ENCODE measurements at regions not wholly inside any gene's neighbourhood (a gene's known extent, or its start where the extent isn't known, plus 50 kb on each side); places are given as distances from the start of the nearest gene placed in this dataset.
"Not testable (repeated sequence)": the region's sequence is repeated elsewhere in the genome, so short reads cannot be mapped to it uniquely, and the experiment has no call there.

GRCh38 chr5:124612023-124612422, 134.4 kb downstream of the ZNF608 start:
- Mint-ChIP-seq H3K4me1 (peaks cover 7% of the 10 kb centered on the region), H3K4me3 (no peak overlapping the region), H3K27ac (no peak overlapping the region), H3K36me3 (peaks cover 4% of the 10 kb centered on the region), H3K27me3 (no peaks in the 10 kb centered on the region), H3K9me3 (peaks cover 2% of the 10 kb centered on the region)
- DNase-seq (ENCODE audit: low spot score in 2 of 2) (no peak), ATAC-seq (ENCODE audit: low read depth) (no peak)

- not testable (repeated sequence) for ATAC-seq (ENCODE audit: low read depth); H3K27ac Mint-ChIP-seq; H3K4me1 Mint-ChIP-seq; H3K9me3 Mint-ChIP-seq; H3K36me3 Mint-ChIP-seq; DNase-seq (ENCODE audit: low spot score in 2 of 2); H3K27me3 Mint-ChIP-seq; H3K4me3 Mint-ChIP-seq
These were observed 135.2 kb downstream of the ZNF608 start for GRCh38 chr5:124611262-124611661.

- H3K27ac Mint-ChIP-seq; DNase-seq (ENCODE audit: low spot score in 2 of 2); H3K4me3 Mint-ChIP-seq; H3K27me3 Mint-ChIP-seq; H3K9me3 Mint-ChIP-seq; H3K36me3 Mint-ChIP-seq; ATAC-seq (ENCODE audit: low read depth); H3K4me1 Mint-ChIP-seq: not testable (repeated sequence)
These were observed 136.8 kb downstream of the ZNF608 start for GRCh38 chr5:124609685-124610084.

GRCh38 chr5:124606543-124606942, 139.9 kb downstream of the ZNF608 start:
- Mint-ChIP-seq H3K4me3 (no peak overlapping the region), H3K4me1 (peaks cover 10% of the 10 kb centered on the region), H3K27ac (no peak overlapping the region), H3K36me3 (peaks cover 4% of the 10 kb centered on the region), H3K9me3 (peaks cover 2% of the 10 kb centered on the region), H3K27me3 (no peaks in the 10 kb centered on the region)
- ATAC-seq (ENCODE audit: low read depth) (no peak), DNase-seq (ENCODE audit: low spot score in 2 of 2) (no peak)

GRCh38 chr5:124606093-124606492, 140.3 kb downstream of the ZNF608 start:
- ATAC-seq (ENCODE audit: low read depth) (no peak), DNase-seq (ENCODE audit: low spot score in 2 of 2) (no peak)
- H3K9me3 Mint-ChIP-seq = peaks cover 2% of the 10 kb centered on the region
- peaks cover 10% of the 10 kb centered on the region for H3K4me1 Mint-ChIP-seq
- H3K4me3 Mint-ChIP-seq = no peak overlapping the region
- no peaks in the 10 kb centered on the region for H3K27me3 Mint-ChIP-seq
- peaks cover 4% of the 10 kb centered on the region for H3K36me3 Mint-ChIP-seq
- no peak overlapping the region for H3K27ac Mint-ChIP-seq

GRCh38 chr5:124605541-124605940, 140.9 kb downstream of the ZNF608 start:
- Mint-ChIP-seq H3K27me3 (no peaks in the 10 kb centered on the region), H3K27ac (no peak overlapping the region), H3K9me3 (peaks cover 2% of the 10 kb centered on the region), H3K36me3 (peaks cover 4% of the 10 kb centered on the region), H3K4me3 (no peak overlapping the region), H3K4me1 (peaks cover 7% of the 10 kb centered on the region)
- ATAC-seq (ENCODE audit: low read depth) (no peak), DNase-seq (ENCODE audit: low spot score in 2 of 2) (no peak)

GRCh38 chr5:124604419-124604818, 142.0 kb downstream of the ZNF608 start:
- H3K27me3 Mint-ChIP-seq = no peaks in the 10 kb centered on the region
- DNase-seq (ENCODE audit: low spot score in 2 of 2) (no peak), ATAC-seq (ENCODE audit: low read depth) (no peak)
- no peak overlapping the region for H3K4me3 Mint-ChIP-seq
- peaks cover 2% of the 10 kb centered on the region for H3K9me3 Mint-ChIP-seq
- peaks cover 4% of the 10 kb centered on the region for H3K36me3 Mint-ChIP-seq
- no peak overlapping the region for H3K27ac Mint-ChIP-seq
- H3K4me1 Mint-ChIP-seq = peaks cover 10% of the 10 kb centered on the region

GRCh38 chr5:124602925-124603650, 143.4 kb downstream of the ZNF608 start:
- peaks cover 10% of the 10 kb centered on the region for H3K4me1 Mint-ChIP-seq
- DNase-seq (ENCODE audit: low spot score in 2 of 2) (no peak), ATAC-seq (ENCODE audit: low read depth) (no peak)
- no peak overlapping the region for H3K27ac Mint-ChIP-seq
- peaks cover 2% of the 10 kb centered on the region for H3K36me3 Mint-ChIP-seq
- no peak overlapping the region for H3K4me3 Mint-ChIP-seq
- H3K9me3 Mint-ChIP-seq = no peaks in the 10 kb centered on the region
- no peaks in the 10 kb centered on the region for H3K27me3 Mint-ChIP-seq

- Mint-ChIP-seq H3K4me3 (peak overlapping the region; percentile 53), H3K36me3 (no peaks in the 10 kb centered on the region), H3K9me3 (no peaks in the 10 kb centered on the region), H3K27me3 (no peaks in the 10 kb centered on the region), H3K4me1 (peaks cover 12% of the 10 kb centered on the region), H3K27ac (no peak overlapping the region)
- peak in 1 of 2 donors; percentile 41 for DNase-seq (ENCODE audit: low spot score in 2 of 2)
- peak; percentile 94 for ATAC-seq (ENCODE audit: low read depth)
These were observed 147.1 kb downstream of the ZNF608 start for GRCh38 chr5:124599028-124599973.

GRCh38 chr5:124596595-124597421, 149.6 kb downstream of the ZNF608 start:
- H3K4me1 Mint-ChIP-seq = peaks cover 6% of the 10 kb centered on the region
- H3K27me3 Mint-ChIP-seq = no peaks in the 10 kb centered on the region
- no peak overlapping the region for H3K27ac Mint-ChIP-seq
- DNase-seq (ENCODE audit: low spot score in 2 of 2) (no peak), ATAC-seq (ENCODE audit: low read depth) (no peak)
- no peaks in the 10 kb centered on the region for H3K9me3 Mint-ChIP-seq
- no peaks in the 10 kb centered on the region for H3K36me3 Mint-ChIP-seq
- H3K4me3 Mint-ChIP-seq = no peak overlapping the region

- H3K9me3 Mint-ChIP-seq = no peaks in the 10 kb centered on the region
- no peaks in the 10 kb centered on the region for H3K27me3 Mint-ChIP-seq
- ATAC-seq (ENCODE audit: low read depth) (no peak), DNase-seq (ENCODE audit: low spot score in 2 of 2) (no peak)
- H3K27ac Mint-ChIP-seq = no peak overlapping the region
- no peak overlapping the region for H3K4me3 Mint-ChIP-seq
- H3K4me1 Mint-ChIP-seq = peaks cover 2% of the 10 kb centered on the region
- no peaks in the 10 kb centered on the region for H3K36me3 Mint-ChIP-seq
These were observed 152.5 kb downstream of the ZNF608 start for GRCh38 chr5:124593952-124594351.

GRCh38 chr5:124592891-124593290, 153.5 kb downstream of the ZNF608 start:
- no peaks in the 10 kb centered on the region for H3K36me3 Mint-ChIP-seq
- DNase-seq (ENCODE audit: low spot score in 2 of 2) (no peak), ATAC-seq (ENCODE audit: low read depth) (no peak)
- no peaks in the 10 kb centered on the region for H3K27me3 Mint-ChIP-seq
- no peaks in the 10 kb centered on the region for H3K9me3 Mint-ChIP-seq
- peaks cover 2% of the 10 kb centered on the region for H3K4me1 Mint-ChIP-seq
- H3K27ac Mint-ChIP-seq = no peak overlapping the region
- H3K4me3 Mint-ChIP-seq = no peak overlapping the region

GRCh38 chr5:124591583-124591982, 154.9 kb downstream of the ZNF608 start:
- Mint-ChIP-seq H3K9me3 (no peaks in the 10 kb centered on the region), H3K27ac (no peak overlapping the region), H3K4me1 (no peaks in the 10 kb centered on the region), H3K4me3 (no peak overlapping the region), H3K36me3 (no peaks in the 10 kb centered on the region), H3K27me3 (no peaks in the 10 kb centered on the region)
- DNase-seq (ENCODE audit: low spot score in 2 of 2) (no peak), ATAC-seq (ENCODE audit: low read depth) (no peak)

- Mint-ChIP-seq H3K4me3 (no peak overlapping the region), H3K4me1 (peaks cover 2% of the 10 kb centered on the region), H3K27ac (no peak overlapping the region), H3K27me3 (no peaks in the 10 kb centered on the region), H3K36me3 (no peaks in the 10 kb centered on the region), H3K9me3 (no peaks in the 10 kb centered on the region)
- ATAC-seq (ENCODE audit: low read depth) (no peak), DNase-seq (ENCODE audit: low spot score in 2 of 2) (no peak)
These were observed 155.8 kb downstream of the ZNF608 start for GRCh38 chr5:124590686-124591085.
